ENCODE measurements at regions not wholly inside any gene's neighbourhood (a gene's known extent, or its start where the extent isn't known, plus 50 kb on each side); places are given as distances from the start of the nearest gene placed in this dataset.

DNA sequence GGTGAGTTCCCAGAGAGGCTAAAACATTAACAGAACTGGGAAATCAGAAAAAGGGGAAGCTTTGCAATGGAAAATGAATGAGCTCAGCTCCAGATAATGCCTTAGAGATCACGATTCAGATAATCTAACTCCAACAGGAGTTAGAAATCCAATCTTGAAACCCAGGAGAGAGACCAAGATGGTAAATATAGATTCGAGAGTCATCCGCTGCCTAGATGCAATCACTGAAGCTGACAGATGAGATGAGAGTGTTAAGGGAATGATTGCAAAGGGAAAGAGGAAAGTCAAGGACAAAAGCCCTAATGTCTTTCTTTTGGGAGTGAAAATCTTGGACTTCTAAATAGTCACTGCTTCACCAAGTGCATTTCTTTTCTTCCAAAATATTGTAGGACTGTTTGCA lies 722.0 kb downstream of the EPHA4 start:
- no peak for TF ChIP-seq POLR2A (IDR thresholded peaks at IDR 0.05)
- TF ChIP-seq, protein P1, sequence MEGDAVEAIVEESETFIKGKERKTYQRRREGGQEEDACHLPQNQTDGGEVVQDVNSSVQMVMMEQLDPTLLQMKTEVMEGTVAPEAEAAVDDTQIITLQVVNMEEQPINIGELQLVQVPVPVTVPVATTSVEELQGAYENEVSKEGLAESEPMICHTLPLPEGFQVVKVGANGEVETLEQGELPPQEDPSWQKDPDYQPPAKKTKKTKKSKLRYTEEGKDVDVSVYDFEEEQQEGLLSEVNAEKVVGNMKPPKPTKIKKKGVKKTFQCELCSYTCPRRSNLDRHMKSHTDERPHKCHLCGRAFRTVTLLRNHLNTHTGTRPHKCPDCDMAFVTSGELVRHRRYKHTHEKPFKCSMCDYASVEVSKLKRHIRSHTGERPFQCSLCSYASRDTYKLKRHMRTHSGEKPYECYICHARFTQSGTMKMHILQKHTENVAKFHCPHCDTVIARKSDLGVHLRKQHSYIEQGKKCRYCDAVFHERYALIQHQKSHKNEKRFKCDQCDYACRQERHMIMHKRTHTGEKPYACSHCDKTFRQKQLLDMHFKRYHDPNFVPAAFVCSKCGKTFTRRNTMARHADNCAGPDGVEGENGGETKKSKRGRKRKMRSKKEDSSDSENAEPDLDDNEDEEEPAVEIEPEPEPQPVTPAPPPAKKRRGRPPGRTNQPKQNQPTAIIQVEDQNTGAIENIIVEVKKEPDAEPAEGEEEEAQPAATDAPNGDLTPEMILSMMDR (IDR thresholded peaks at IDR 0.05), result no peak
